HUDEP-2 (cell line): ENCODE measurements at regions not wholly inside any gene's neighbourhood (a gene's known extent, or its start where the extent isn't known, plus 50 kb on each side); places are given as distances from the start of the nearest gene placed in this dataset.

Experiments used
- DNase-seq, 76 experiments: peaks; one replicate each; lab custom pipeline; 2025; ENCODE audit not compliant: unreplicated experiment in 76 of 76; lab: John Stamatoyannopoulos, UW

- DNase-seq, result no peak
These were observed 1895.1 kb downstream of the MRPL39 start for GRCh38 chr21:23712166-23712565.

GRCh38 chr21:23706431-23706830 lies 1900.8 kb downstream of the MRPL39 start:
- DNase-seq, result no peak

DNA sequence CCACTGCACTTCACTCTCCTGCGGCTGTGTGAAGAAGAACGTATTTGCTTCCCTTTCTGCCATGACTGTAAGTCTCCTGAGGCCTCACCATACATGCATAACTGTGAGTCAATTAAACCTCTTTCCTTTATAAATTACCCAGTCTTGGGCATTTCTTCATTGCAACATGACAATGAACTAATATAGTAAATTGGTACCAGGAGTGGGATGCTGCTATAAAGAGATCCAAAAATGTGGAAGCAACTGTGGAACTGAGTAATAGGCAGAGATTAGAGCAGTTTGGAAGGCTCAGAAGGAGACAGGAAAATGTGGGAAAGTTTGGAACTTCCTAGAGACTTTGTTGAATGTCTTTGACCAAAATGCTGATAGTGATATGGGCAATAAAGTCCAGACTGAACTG lies 1907.9 kb downstream of the MRPL39 start:
- DNase-seq, result no peak

DNA sequence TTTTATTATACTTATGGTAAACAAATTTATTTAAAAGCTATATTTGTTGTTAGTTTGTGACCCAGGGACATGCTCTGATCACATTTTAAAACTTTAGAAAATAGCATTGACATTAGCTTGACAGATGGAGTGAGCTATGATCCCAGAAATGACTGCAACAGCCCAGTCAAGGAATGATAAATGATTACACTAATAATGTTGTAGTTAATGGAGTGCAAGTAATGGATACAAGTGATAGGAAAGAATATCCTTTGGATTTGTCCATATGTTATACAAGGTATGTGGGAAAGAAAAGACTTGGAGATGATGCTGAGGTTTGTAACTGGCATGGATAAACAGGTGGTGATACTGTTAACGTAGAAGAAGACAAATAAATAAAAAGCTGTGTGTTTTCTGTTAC lies 1908.7 kb downstream of the MRPL39 start:
- DNase-seq, result no peak

DNA sequence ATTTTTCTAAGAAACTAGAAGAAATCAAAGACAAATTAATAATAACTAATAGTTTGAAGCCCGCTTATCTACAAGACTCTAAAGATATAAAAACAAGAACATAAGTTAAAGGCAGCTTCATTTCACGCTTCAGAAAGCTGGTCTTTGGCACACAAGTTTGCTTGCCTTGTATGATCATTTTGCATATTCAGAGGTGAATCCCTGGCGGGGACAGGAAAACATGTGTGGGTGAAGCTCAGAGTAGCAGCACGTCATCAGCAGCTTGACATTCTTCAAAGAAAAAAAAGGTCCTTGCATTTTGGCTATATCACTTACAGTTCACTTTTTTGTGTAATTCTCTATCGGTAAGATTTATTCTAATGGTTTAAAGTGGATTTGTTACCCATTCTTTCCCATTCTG lies 1911.8 kb downstream of the MRPL39 start:
- DNase-seq, result no peak

DNA sequence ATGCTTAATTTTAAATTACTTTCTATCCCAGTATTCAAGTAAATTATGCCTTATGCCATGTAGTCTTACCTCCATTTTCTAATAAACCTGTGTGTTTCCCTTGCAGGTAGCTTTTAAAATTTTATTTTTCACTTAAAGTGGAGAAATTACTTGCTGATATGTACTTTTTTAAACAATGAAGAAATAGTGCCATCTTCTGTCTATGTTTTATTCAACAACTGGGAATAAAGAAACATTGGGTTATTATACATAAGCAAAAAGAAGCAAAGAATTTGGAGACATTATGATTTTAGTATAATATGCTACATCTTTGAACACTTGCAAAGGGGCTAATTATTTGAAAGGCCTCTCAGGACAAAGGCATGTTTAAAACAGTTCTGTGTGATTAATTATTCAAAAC lies 1912.9 kb downstream of the MRPL39 start:
- DNase-seq, result no peak

- no peak for DNase-seq
These were observed 1917.0 kb downstream of the MRPL39 start for GRCh38 chr21:23690316-23690715.

GRCh38 chr21:23686737-23687523 lies 1920.4 kb downstream of the MRPL39 start:
- DNase-seq, result no peak

DNA sequence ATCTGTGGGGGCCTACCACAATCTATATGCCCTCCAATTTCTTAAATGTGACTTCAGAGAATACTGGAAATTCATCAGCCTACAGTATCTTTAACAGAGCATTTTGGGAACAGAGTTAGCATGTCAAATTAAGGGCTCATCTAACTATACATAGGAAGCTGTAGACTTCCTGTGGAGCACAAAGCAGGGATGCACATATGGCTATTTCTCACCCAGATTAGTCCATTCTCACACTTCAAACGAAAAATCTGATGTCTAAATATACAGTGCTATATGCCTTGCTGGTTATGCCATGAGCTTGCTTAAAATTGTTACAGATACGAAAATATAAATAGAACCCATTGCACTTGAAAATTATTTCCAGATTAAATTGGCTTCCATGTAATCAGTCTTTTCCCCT lies 1922.8 kb downstream of the MRPL39 start:
- no peak for DNase-seq

DNA sequence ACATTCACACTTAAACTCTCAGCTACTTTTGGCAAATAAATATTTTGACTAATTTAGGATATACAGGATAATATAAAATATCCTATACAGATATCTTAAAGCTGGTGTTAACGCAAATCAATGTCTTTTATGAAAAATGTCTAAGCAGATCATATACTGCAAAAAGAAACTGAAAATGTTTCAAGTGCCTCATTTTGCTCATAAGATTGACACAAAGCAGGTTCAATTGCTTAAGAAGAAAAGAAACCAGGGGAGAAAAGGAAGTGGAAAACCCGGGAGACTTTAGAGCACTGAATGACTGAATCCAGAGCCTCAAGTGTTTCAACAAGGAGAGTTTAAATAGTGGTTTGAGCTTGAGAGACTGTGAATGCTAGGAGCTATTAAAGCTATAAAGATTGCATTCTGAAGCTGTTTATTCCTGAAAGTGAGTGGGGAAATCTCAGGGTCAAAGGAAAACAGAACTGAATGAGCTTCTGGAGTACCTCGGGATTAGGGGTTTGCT lies 1943.0 kb downstream of the MRPL39 start:
- no peak for DNase-seq

GRCh38 chr21:23660560-23660959 lies 1946.7 kb downstream of the MRPL39 start:
- DNase-seq, result no peak

GRCh38 chr21:23644768-23645167 lies 1962.5 kb downstream of the MRPL39 start:
- no peak for DNase-seq

DNA sequence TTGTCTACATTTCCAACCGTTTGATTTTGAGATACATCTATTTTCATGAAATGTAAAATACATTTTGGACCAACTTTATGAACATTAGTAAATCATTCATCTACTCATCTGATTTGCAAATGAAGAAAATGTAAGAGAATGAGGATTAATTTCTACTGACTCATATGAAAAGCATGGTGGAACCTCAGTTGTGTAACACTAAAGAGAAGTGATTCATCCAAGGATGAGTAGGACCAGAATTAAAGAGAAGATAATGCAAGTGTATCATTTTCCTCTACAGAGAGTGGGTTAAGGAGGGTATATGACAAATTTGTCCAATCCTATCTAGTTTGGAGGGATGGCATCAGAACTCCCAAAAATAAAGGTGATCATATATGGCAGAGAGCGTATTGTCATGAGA lies 1967.6 kb downstream of the MRPL39 start:
- no peak for DNase-seq

DNA sequence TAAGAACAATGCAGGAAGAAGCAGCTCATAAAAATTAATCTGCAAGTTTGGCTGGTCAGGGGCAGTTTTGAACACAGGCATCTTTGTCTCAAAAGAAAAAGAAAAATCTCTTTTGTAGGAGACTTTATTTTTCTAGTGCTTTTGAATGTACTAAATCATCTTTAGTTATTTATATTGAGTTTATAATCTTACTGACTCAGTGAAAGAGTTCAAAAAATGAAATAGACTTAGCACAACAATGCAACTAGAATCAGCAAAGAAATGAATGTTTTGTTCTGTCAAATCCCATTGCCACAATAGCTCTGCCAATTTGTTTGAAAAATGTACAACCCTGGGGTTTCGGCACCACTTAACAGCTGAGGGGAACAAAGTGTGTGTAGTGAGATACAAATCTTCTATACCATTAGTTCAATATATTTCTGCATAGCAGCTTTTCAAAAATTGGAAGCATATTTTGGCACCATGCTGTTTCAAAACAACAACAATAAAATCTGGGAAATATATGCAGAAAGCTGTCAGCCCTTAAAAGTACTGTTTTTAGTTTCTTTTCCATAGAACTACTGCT lies 1969.1 kb downstream of the MRPL39 start:
- no peak for DNase-seq

DNA sequence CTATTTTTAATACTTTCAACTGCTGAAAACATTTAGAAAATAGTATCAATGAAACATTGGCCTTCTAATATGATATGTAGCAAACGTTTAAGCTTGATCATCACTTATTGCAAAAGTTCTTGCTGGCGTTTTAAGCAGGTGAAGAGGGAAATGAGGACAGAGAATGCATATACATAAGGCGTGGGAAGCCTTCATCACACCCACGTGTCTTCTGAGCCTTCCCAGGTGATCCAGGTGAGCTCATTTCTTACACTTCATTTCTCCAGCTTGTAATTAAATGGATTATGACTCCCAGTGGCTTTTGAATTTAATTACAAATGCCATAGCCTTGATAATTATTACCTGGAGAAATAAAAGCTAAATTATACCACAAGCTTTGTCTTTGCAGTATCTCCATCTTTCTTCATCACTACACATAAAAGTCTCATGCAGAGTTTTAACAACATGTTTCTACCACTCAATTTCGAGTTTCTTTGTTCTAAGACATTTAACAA lies 1973.8 kb downstream of the MRPL39 start:
- no peak for DNase-seq

GRCh38 chr21:23624281-23624680 lies 1983.0 kb downstream of the MRPL39 start:
- DNase-seq, result no peak

DNA sequence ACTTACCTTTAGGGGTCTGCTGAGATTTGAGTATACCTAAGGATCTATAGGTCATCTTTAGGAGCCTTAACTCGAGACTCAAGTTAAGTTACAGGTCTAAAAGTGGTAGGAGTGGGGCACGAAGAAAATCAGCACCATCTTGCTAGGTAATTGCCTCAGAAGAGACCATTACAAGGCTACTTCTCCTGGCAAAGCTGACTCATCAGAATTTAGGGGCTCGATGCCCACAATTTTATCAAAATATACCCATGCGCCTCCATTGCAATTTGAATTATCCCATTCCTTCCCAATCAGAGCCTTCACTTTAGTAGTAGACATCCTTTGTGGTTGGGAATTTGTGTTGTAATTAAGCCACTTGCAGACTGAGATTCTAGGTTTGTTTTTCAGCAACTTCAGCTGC lies 1994.3 kb downstream of the MRPL39 start:
- DNase-seq, result no peak

DNA sequence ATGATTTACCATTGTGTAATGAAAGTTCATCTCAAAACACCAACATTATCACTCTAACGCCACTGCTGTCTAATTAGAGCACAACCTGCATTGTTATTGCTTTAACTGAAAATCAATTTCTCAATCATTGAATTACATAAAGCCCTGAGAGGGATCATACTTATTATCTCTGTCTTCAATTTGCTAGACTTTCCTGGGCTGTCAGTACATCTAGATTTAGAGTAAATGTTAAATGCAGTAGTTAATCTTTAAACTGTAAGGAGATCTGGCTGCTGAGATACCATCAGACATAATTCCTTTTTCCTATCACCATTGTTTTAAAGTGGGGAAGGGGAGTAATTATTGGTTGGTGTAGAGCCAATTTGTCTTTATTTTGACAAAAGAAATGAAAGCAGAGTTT lies 1995.1 kb downstream of the MRPL39 start:
- DNase-seq, result no peak

DNA sequence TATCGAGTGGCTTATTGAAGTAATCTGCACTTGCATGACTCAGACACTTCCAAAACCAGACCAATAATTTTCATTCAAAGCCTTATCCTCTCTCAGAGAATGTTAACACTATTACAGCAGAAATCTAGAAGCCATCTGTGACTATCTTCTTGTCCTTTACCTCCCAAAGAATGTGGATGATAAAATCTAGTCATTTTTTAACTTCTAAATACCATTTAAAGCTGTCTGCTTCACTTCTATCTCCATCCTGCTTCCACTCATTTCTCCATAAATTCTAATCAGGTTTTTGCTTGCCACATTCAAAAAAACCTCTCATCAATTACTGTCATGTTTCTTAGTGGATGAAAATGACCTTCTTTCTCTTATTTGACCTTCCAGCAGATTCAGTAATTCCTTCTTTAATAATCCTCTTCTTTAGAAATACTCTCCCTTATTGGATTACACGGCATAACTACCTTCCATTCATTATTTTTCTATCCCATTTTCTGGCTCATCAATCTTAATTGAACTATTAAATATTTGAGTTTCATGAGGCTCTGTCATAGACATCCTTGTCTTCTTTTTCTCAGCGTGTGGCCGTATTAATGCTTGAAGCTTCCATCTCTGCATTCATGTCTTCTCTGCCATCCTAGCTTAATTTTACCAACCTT lies 1999.4 kb downstream of the MRPL39 start:
- DNase-seq, result no peak

DNA sequence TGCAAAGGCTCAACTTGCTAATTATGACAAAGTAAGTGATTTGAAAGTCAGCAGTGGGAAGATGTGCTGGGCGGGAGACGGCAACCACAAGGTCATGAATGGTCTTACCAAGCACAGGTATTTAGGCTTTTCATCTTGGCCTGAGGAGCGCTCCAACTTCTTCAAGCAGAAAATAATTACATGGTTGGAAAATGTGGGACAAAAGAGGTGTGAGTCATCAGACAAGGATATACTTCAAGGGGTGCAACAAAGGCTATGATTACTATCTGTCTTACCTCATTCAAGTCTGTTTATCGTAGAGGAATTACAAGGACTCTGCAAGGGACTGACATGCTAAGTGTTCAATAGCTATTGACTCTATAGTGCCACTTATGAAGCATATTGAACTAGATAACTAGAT lies 2005.7 kb downstream of the MRPL39 start:
- DNase-seq, result no peak

GRCh38 chr21:23593582-23593981 lies 2013.7 kb downstream of the MRPL39 start:
- DNase-seq, result no peak

GRCh38 chr21:23585419-23585818 lies 2021.9 kb downstream of the MRPL39 start:
- no peak for DNase-seq
